GM19025 (cell line): ENCODE measurements at regions not wholly inside any gene's neighbourhood (a gene's known extent, or its start where the extent isn't known, plus 50 kb on each side); places are given as distances from the start of the nearest gene placed in this dataset.
"Not testable (repeated sequence)": the region's sequence is repeated elsewhere in the genome, so short reads cannot be mapped to it uniquely, and the experiment has no call there.

ENCODE experiments used
- ATAC-seq: cut with Tn5 transposase; IDR thresholded peaks from one replicate; pipeline ENCODE4 v1.9.1; 2021; ENCODE audit warnings: mild to moderate bottlenecking, low read depth, moderate library complexity; ENCODE audit not compliant: unreplicated experiment

DNA sequence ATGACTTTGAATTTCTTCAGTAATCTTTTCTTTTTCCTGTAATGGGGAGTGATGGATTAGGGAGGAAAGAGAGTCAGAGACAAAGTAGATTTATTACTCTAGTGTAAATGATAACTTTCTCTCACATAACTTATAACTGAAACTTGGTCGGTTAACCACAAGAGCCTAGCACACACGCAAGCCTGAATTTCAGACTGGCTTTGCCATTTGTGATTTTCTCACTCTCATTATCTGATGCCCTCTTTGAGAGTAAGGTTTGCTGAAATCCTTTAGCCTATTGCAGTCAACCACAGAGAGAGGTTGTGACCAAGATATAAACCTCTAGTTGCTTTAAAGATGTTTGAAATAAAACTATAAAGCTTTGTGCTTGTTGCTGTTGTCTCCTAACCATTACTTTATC is 117.9 kb upstream of the NETO1 start:
- no peak for ATAC-seq

DNA sequence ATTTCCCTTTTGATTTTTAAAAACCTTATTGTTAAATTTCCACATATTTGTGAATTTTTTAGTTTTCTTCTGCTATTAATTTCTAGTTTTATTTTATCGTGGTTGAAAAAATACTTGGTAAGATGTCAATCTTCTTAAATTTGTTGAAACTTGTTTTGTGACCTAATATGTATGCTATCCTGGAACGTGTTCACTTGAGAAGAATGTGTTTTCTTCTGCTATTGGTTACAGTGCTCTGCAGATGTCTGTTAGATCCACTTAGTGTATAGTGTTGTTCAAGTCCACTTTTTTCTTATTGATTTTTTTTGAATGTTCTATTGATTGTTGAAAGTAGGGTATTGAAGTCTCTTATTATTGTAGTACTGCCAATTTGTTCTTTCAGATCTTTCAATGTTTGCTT is 116.5 kb upstream of the NETO1 start:
- no peak for ATAC-seq

DNA sequence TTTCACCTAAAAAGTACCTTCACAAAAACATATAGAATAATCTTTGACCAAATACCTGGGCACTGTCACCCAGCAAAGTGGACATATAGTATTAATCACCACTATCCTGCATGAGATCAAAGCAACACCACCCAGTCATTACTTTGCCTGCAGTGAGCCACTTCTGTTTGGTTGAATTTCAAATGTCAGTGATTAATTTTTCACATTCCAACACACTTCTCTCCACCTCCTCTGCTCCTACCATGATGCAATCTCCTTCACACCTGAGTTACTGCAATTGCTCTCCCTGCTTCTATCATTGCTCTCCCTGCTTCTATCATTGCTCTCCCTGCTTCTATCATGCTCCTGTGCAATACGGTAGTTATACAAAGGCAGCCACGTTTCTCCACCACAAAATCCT is 106.1 kb upstream of the NETO1 start:
- ATAC-seq, result no peak

DNA sequence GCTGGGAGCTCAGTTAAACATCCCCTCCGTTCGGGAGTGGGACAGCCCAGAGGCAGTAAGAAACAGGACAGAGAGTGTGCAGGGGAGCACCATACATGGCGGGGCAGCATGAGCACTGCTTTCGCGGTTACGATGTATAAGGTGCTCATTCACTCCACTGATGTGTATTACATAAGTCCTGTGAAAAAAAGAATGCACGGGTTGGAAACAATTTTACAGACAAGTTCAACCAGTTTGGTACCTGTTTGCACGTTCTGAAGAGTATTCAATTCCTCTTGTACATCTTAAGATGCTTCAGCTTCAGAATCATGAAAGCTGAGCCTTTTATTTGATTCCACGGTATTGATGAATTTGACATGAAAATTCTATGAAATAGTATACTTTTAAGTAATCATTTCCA is 97.8 kb upstream of the NETO1 start:
- ATAC-seq, result no peak

DNA sequence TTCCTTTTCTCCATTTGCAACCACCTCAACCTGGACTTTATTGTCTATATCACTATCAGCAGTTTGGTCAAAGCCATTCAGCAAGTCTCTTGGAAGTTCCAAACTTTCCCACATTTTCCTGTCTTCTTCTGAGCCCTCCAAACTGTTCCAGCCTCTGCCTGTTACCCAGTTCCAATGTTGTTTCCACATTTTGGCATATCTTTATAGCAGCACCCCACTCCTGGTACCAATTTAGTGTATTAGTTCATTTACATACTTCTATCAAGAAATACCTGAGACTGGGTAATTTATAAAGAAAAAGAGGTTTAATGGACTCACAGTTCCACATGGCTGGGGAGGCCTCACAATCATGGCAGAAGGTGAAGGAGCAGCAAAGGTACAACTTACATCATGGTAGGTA is 90.4 kb upstream of the NETO1 start:
- not testable (repeated sequence) for ATAC-seq

DNA sequence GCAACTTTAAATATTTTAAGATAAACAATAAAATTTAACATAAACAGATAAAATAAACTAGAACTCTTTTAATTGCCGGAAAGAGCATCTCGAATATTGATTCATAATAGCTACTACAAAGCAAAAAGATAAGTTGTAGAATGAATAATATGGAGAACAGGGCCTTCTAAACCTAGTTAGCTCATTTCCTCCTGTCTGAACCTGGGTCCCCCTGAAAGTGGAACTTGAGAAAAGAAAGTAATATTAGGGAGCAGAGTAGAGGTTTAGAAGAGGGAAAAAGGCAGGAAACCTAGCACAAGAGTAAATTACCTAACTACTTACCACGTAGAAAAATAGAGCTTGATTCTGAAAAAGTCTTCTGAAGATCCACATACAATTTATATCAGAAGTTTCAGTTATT is 80.7 kb upstream of the NETO1 start:
- ATAC-seq, result no peak

DNA sequence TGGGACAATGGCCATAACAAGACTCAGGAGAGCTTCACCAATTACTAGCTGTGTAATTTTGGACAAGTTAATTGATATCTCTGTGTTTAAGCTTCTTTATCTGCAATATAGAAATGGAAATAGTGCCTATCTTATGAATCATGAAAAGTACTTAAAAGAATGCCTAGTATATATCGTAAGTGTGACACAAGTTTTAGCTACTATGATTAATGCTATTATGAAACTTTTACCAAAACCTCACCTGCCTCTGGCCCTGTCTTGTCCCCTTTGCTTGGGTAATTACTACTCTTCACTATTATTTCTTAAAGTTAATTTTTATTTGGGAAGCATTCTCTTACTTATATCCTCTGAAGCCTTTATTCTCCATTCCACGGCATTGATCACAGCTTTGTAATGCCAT is 75.0 kb upstream of the NETO1 start:
- no peak for ATAC-seq

DNA sequence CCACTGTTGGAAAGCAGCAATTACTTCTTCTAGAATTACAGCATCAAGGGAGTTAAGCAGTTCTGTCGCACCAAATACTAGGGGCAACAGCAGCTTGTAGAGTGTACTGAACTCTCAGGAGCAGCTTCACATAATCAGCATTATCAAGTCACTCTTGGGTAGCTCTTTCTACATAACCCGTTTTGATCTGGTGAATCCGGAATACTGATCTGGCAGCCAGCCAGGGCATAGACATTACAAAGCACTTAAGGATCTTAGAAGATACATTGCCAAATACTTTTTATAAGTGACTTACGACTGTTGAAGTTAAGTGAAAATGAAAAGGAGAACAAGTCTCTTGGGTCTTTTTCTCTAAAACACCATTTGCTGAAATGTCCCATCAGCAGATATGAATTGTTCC is 73.2 kb upstream of the NETO1 start:
- ATAC-seq, result no peak

DNA sequence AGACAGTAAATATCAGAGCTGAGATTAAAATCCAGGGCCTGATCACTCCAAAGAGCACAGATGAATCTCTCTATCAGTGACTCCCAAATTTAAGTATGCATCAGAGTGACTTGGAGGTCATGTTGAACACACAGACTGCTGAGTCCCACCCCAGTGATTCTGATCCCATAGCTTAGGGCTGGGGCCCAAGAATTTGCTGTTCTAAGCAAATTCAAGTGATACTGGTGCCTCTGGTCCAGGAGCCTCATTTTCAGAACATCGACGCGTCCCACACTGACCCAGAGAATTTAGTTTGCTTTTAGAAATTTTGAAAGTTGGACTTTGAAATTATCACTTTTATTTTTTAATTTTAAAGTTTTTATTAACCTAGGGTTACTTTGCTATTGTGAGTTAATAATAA is 72.7 kb upstream of the NETO1 start:
- ATAC-seq, result no peak

DNA sequence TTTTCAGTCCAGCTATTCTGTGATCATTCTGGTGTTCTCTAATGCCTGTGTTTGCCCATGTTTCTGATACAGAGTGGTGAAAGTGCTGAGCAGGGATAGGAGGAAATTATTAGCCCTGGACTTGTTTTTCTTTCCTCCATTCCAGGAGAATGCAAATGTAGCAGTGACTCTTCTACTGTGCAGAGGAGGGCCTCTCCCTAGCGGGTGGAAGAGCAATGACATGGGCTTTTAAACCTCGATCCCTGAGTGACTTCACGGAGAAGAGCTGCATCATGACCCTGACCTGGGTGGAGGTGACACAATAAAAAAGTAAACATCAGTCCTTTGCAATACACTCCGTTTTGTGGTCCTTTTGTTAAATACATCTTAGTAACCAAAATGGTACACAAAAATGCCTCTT is 68.0 kb upstream of the NETO1 start:
- ATAC-seq, result no peak

DNA sequence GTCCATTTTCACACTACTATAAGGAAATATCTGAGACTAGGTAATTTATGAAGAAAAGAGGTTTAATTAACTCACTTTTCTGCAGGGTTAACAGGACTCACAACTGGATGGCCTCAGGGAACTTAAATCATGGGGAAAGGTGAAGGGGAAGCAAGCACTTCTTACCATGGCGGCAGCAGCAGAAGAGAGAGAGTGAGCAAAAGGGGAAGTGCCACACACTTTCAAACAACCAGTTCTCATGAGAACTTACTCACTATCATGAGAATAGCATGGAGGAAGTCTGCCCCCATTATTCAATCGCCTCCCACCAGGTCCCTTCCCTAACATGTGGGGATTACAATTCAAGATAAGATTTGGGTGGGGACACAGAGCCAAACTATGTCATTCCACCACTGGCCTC is 55.1 kb upstream of the NETO1 start:
- ATAC-seq, result no peak
